H9 (cell line): ENCODE measurements at regions not wholly inside any gene's neighbourhood (a gene's known extent, or its start where the extent isn't known, plus 50 kb on each side); places are given as distances from the start of the nearest gene placed in this dataset.

Source experiments
- DNase-seq: peaks from one replicate; pipeline ENCODE4 v3.0.0-alpha.2; 2017
- H2AFZ ChIP-seq: one replicate; pipeline ENCODE4 v1.6.1; 2013; ENCODE audit warnings: mild to moderate bottlenecking, low read length, control low read depth, moderate library complexity
- H2AK5ac ChIP-seq: 2 replicates; pipeline ENCODE4 v1.6.1; 2013; ENCODE audit warnings: low read length, control low read depth, mixed read lengths; ENCODE audit not compliant: insufficient read length
- H2BK120ac ChIP-seq: one replicate; pipeline ENCODE4 v1.6.1; 2013; ENCODE audit warnings: low read depth, mild to moderate bottlenecking, low read length, control low read depth, inconsistent platforms; ENCODE audit not compliant: poor library complexity, severe bottlenecking
- H2BK12ac ChIP-seq: 2 replicates; pipeline ENCODE4 v1.6.1; 2013; ENCODE audit warnings: low read length, control low read depth, mixed read lengths, low read depth; ENCODE audit not compliant: insufficient read length
- H2BK15ac ChIP-seq: 2 replicates; pipeline ENCODE4 v1.6.1; 2013; ENCODE audit warnings: low read depth, low read length, control low read depth
- H2BK20ac ChIP-seq: one replicate; pipeline ENCODE4 v1.6.1; 2013; ENCODE audit warnings: low read depth, mild to moderate bottlenecking, low read length, control low read depth, inconsistent platforms; ENCODE audit not compliant: poor library complexity, severe bottlenecking
- H2BK5ac ChIP-seq: 2 replicates; pipeline ENCODE4 v1.6.1; 2013; ENCODE audit warnings: low read length, control low read depth, mixed read lengths; ENCODE audit not compliant: insufficient read length
- H3K14ac ChIP-seq: 2 replicates; pipeline ENCODE4 v1.6.1; 2013; ENCODE audit warnings: low read length, control low read depth; ENCODE audit not compliant: insufficient read depth
- H3K18ac ChIP-seq: 2 replicates; pipeline ENCODE4 v1.6.1; 2013; ENCODE audit warnings: low read depth, mild to moderate bottlenecking, mixed read lengths, low read length, control low read depth; ENCODE audit not compliant: insufficient read length
- H3K23ac ChIP-seq: 2 replicates; pipeline ENCODE4 v1.6.1; 2013; ENCODE audit warnings: low read length, control low read depth, mixed read lengths, low read depth; ENCODE audit not compliant: insufficient read length
- H3K23me2 ChIP-seq: 2 replicates; pipeline ENCODE4 v1.6.1; 2013; ENCODE audit warnings: low read depth, mild to moderate bottlenecking, mixed read lengths, low read length, control low read depth; ENCODE audit not compliant: insufficient read length, poor library complexity, severe bottlenecking
- H3K27ac ChIP-seq: 2 replicates; pipeline ENCODE4 v1.5.1; 2013; ENCODE audit warnings: low read length, control low read depth, mixed read lengths, low read depth; ENCODE audit not compliant: insufficient read length
- H3K27me3 ChIP-seq: 2 replicates; pipeline ENCODE4 v1.6.1; 2013; ENCODE audit warnings: low read length, control low read depth, inconsistent platforms; ENCODE audit not compliant: insufficient read depth
- H3K4ac ChIP-seq: 2 replicates; pipeline ENCODE4 v1.6.1; 2013; ENCODE audit warnings: low read depth, mild to moderate bottlenecking, control low read depth, inconsistent platforms, low read length, moderate library complexity
- H3K4me1 ChIP-seq: 2 replicates; pipeline ENCODE4 v1.6.1; 2013; ENCODE audit warnings: low read length, control low read depth, inconsistent platforms; ENCODE audit not compliant: insufficient read depth
- H3K4me2 ChIP-seq: 2 replicates; pipeline ENCODE4 v1.6.1; 2013; ENCODE audit warnings: low read length, control low read depth, mixed read lengths; ENCODE audit not compliant: insufficient read length, insufficient read depth
- H3K56ac ChIP-seq: 2 replicates; pipeline ENCODE4 v1.6.1; 2013; ENCODE audit warnings: low read depth, mild to moderate bottlenecking, mixed read lengths, low read length, control low read depth; ENCODE audit not compliant: insufficient read length
- H3K79me1 ChIP-seq: 2 replicates; pipeline ENCODE4 v1.6.1; 2013; ENCODE audit warnings: low read depth, mild to moderate bottlenecking, moderate library complexity, low read length, control low read depth, inconsistent platforms; ENCODE audit not compliant: insufficient read depth, poor library complexity, severe bottlenecking
- H3K79me2 ChIP-seq: 2 replicates; pipeline ENCODE4 v1.6.1; 2013; ENCODE audit warnings: low read length, control low read depth, inconsistent platforms; ENCODE audit not compliant: insufficient read depth
- H3K9ac ChIP-seq: 2 replicates; pipeline ENCODE4 v1.6.1; 2013; ENCODE audit warnings: low read length, control low read depth, mixed read lengths; ENCODE audit not compliant: insufficient read length; ENCODE audit errors: extremely low read depth
- H3K9me3 ChIP-seq: one replicate; pipeline ENCODE4 v1.6.1; 2013; ENCODE audit warnings: low read depth, low read length, inconsistent platforms; ENCODE audit not compliant: control insufficient read depth
- H3T11ph ChIP-seq: one replicate; pipeline ENCODE4 v1.6.1; 2013; ENCODE audit warnings: mild to moderate bottlenecking, low read length, control low read depth, inconsistent platforms
- H4K20me1 ChIP-seq: one replicate; pipeline ENCODE4 v1.6.1; 2013; ENCODE audit not compliant: control insufficient read depth, insufficient read length, insufficient read depth
- H4K5ac ChIP-seq: 2 replicates; pipeline ENCODE4 v1.6.1; 2013; ENCODE audit warnings: low read depth, mild to moderate bottlenecking, mixed read lengths, low read length, control low read depth; ENCODE audit not compliant: insufficient read length
- H4K8ac ChIP-seq: replicated peaks from 2 replicates; pipeline ENCODE4 v1.6.1; 2013; ENCODE audit warnings: low read length, control low read depth, mixed read lengths, low read depth; ENCODE audit not compliant: insufficient read length
- H4K91ac ChIP-seq: 2 replicates; pipeline ENCODE4 v1.6.1; 2013; ENCODE audit warnings: low read depth, mild to moderate bottlenecking, moderate library complexity, mixed read lengths, low read length, control low read depth; ENCODE audit not compliant: insufficient read length
- H3K27ac Mint-ChIP-seq, 3 experiments: 2 replicates in 2 of 3; 3 replicates in 1 of 3; pipeline ENCODE4 v1.8.0; 2020 to 2021; ENCODE audit warnings: mixed read lengths in 3 of 3, mild to moderate bottlenecking in 1 of 3, moderate library complexity in 1 of 3
- H3K27me3 Mint-ChIP-seq: 2 replicates; pipeline ENCODE4 v1.8.0; 2021; ENCODE audit warnings: low read depth, mild to moderate bottlenecking, moderate library complexity, mixed read lengths
- H3K36me3 Mint-ChIP-seq, 3 experiments: 2 replicates in 2 of 3; 3 replicates in 1 of 3; pipeline ENCODE4 v1.8.0; 2020 to 2021; ENCODE audit warnings: low read depth in 3 of 3, mixed read lengths in 3 of 3; ENCODE audit not compliant: insufficient read depth in 1 of 3
- H3K4me1 Mint-ChIP-seq, 2 experiments: 2 replicates each; pipeline ENCODE4 v1.8.0; 2020; ENCODE audit warnings: mixed read lengths in 2 of 2
- H3K4me3 Mint-ChIP-seq, 2 experiments: 2 replicates in 1 of 2; 3 replicates in 1 of 2; pipeline ENCODE4 v1.8.0; 2020 to 2021; ENCODE audit warnings: mild to moderate bottlenecking in 2 of 2, mixed read lengths in 2 of 2, moderate library complexity in 1 of 2
- H3K9me3 Mint-ChIP-seq, 2 experiments: 2 replicates in 1 of 2; 3 replicates in 1 of 2; pipeline ENCODE4 v1.8.0; 2020; ENCODE audit warnings: mild to moderate bottlenecking in 2 of 2, mixed read lengths in 2 of 2, moderate library complexity in 1 of 2
- WGBS: extraction: QIAGEN DNeasy Blood & Tissue Kit; methylation state at CpG from one replicate; pipeline ENCODE4 v1.1.7; 2013; ENCODE audit warnings: missing lambda C conversion rate, low lambda C conversion rate, mixed read lengths; ENCODE audit not compliant: insufficient read length; ENCODE audit errors: extremely low coverage; 5-methylcytosine and 5-hydroxymethylcytosine counted together
- TF ChIP-seq, protein P1 (sequence below): fragments of 200-600 bp; sonication (generic); conservative IDR thresholded peaks from 3 replicates; pipeline ENCODE4 v1.8.0; 2021; ENCODE audit warnings: antibody characterized with exemption, mild to moderate bottlenecking

DNA sequence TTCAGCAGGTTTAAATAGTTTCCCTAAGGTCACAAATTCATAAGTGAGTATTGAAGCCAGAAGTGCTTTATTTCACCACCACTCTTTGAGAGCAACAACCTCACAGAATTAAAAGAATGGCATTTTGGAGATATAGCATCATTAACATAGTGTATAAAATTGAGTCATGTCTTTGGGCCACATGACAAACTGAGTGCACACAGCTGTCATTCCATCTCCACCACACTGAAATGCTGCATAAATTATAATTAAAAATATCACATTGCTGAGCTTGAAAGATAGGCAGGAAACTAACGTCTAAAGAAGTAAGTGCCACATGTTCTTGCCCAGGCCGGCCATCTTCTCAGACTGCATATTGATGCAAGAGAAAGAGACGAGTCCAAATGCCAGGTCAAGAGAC lies 897.9 kb upstream of the CNTNAP5 start:
- Mint-ChIP-seq H3K9me3 (peaks cover 3 to 10% of the 10 kb centered on the region in 2 experiments; a peak in 4 of 5 replicates), H3K27me3 (no peaks in the 10 kb centered on the region), H3K27ac (no peak overlapping the region), H3K4me3 (no peak overlapping the region), H3K36me3 (peaks cover 4 to 9% (median 5%) of the 10 kb centered on the region in 3 experiments; a peak in 3 of 7 replicates), H3K4me1 (no peaks in the 10 kb centered on the region)
- no CpG with 5 or more reads among the region's 3 CpGs for WGBS
- Histone ChIP-seq H2BK15ac (no peak overlapping the region), H2AFZ (no peak overlapping the region), H3K14ac (no peak overlapping the region), H4K8ac (no peak overlapping the region), H3K9me3 (no peaks in the 10 kb centered on the region), H2BK120ac (no peak overlapping the region), H3K4me1 (no peaks in the 10 kb centered on the region), H4K20me1 (no peaks in the 10 kb centered on the region), H3K4ac (no peak overlapping the region), H3K56ac (no peak overlapping the region), H3K79me1 (no peaks in the 10 kb centered on the region), H2BK20ac (no peak overlapping the region), H3K27ac (no peak overlapping the region), H4K5ac (no peak overlapping the region), H3K23me2 (no peaks in the 10 kb centered on the region), H2AK5ac (no peak overlapping the region), H3K9ac (no peak overlapping the region), H4K91ac (no peak overlapping the region), H2BK12ac (no peak overlapping the region), H3T11ph (no peak overlapping the region), H3K18ac (no peak overlapping the region), H3K4me2 (no peak overlapping the region), H2BK5ac (no peak overlapping the region), H3K79me2 (no peaks in the 10 kb centered on the region), H3K23ac (no peak overlapping the region), H3K27me3 (no peaks in the 10 kb centered on the region)
- TF ChIP-seq, protein P1, sequence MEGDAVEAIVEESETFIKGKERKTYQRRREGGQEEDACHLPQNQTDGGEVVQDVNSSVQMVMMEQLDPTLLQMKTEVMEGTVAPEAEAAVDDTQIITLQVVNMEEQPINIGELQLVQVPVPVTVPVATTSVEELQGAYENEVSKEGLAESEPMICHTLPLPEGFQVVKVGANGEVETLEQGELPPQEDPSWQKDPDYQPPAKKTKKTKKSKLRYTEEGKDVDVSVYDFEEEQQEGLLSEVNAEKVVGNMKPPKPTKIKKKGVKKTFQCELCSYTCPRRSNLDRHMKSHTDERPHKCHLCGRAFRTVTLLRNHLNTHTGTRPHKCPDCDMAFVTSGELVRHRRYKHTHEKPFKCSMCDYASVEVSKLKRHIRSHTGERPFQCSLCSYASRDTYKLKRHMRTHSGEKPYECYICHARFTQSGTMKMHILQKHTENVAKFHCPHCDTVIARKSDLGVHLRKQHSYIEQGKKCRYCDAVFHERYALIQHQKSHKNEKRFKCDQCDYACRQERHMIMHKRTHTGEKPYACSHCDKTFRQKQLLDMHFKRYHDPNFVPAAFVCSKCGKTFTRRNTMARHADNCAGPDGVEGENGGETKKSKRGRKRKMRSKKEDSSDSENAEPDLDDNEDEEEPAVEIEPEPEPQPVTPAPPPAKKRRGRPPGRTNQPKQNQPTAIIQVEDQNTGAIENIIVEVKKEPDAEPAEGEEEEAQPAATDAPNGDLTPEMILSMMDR = no peak
- no peak for DNase-seq
